Suppressor macrophage (primary cell): ENCODE measurements at regions not wholly inside any gene's neighbourhood (a gene's known extent, or its start where the extent isn't known, plus 50 kb on each side); places are given as distances from the start of the nearest gene placed in this dataset.
"Not testable (repeated sequence)": the region's sequence is repeated elsewhere in the genome, so short reads cannot be mapped to it uniquely, and the experiment has no call there.

ENCODE experiments used
- DNase-seq, 4 experiments: peaks; one replicate each; pipeline ENCODE4 v3.0.0-alpha.2; 2020 to 2022

DNA sequence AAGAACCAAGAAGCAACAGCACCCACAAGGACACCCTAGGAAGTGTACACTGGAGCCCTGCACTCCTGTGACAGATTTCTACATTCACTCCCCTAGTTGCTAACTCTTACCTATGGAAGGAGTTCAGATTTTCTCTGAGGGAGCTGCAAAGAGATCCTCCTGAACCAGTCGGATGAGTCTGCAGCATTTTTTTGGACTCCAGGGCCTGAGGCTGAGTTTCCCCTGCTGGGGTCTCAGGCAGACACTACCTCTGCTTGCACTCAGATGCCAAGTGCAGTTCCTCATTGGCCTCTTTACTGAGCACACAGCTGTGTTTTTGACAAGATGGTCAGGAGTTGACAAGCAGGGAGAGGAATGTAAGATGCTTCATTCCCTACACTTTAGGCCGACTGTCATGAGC is 153.2 kb upstream of the RBM19 start:
- no peak for DNase-seq

DNA sequence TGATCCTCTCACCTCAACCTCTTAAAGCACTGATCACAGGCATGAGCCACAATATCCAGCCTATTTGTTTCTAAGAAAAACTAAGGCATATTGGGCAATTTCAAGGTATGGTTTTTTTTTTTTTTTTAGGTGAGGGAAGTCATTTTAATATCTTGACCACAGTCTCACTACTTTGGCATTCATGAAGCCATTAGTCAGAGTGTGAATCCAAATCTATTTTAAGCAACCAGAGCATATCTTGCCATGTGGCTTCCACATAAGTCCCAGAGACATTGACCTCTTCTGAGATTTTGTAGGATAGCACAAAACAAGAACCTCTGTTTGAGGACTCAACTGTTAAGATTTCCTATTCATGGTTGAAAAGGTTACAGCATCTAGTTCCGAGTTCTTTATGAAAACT is 130.3 kb upstream of the RBM19 start:
- DNase-seq: no peak

DNA sequence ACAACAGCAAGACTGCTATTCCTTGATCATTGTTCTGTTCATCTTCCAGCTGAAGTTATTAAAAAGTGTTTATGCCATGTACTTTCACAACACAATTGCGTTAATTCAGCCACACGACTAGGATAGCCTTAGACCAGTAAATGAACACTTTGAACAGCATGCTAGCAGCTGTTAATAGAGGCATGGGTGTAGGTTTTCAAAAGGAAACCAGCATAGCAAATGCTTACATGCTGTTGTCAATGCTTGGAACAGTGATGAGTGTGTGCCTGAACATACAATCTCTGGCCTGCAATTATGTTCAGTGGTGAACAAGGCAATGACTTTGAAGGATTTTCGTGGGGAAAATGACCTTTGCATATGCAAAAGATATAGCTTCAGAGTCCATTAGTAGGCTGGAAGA is 127.4 kb upstream of the RBM19 start:
- DNase-seq: no peak

DNA sequence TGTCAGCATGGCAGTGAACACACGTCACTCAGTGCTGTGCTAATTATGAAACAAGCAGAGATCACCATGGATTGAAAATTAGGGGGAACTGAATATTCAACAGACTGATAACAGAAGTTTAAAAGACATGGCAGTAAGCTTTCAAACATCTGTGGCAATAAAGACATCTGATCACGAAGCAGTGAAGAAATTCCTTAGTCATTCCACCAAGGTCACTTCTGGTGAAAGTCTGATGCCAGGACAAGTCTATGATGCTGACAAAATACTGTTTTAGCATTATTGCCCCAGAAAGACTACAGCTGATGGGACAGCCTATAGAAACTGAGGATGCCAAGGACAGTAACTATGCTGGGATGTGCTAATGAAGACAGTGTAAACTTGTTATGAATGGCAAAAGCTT is 126.9 kb upstream of the RBM19 start:
- DNase-seq: no peak

DNA sequence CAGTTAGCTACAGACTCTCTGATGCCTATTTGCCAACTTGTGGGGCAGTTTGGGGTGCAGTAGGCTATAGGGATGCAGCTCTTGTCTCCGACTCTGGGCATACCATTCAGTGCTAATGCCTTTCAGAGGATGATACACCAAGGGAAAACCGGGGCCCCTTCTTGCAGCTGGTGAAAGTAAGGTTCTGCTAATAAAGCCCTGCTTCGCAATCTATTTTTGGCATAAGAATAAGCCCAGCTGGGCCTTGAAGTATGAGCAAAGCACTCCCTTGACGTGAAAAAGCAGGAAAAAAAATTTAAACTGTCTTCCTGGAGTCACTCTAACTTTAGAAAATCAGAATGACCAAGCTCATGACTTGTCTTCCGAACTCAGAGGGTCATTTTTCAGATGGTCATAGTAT is 124.1 kb upstream of the RBM19 start:
- no peak for DNase-seq

DNA sequence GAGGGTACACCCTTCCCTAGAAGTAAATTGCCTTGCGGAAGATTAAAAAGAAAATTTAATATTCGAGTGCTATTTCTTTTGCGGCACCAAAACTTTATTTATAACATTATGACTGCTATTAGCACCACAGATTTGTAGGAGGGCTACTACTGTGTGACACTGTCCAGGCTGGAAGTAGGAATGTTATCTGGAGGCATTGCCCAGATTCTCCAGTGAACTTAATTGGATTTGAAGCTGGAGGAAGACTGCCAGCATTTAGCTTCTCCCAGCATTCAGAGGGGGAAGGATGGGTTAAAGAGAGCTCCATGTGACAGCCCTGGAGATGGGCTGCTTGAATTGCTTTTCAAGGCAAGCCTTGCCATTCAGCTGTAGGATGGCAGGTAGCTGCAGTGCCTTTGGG is 107.0 kb upstream of the RBM19 start:
- DNase-seq: no peak

DNA sequence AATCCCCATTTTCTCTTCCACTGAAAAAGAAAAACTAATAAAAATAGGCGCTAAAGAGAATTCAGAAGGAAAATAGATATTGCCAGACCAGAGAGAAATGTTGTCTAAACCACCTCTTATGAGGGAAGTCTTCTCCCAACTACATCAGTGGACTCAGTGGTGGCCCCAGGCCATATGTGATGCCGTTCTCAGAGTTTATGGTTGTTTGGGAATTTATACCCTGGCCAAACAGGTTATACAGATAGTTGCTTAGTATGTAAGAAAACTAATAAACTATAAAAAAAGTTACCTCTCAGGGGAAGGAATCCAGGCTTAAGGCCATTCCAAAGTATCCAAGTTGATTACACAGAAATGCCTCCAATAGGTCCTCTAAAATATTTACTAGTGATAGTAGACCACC is 103.4 kb upstream of the RBM19 start:
- no peak for DNase-seq

DNA sequence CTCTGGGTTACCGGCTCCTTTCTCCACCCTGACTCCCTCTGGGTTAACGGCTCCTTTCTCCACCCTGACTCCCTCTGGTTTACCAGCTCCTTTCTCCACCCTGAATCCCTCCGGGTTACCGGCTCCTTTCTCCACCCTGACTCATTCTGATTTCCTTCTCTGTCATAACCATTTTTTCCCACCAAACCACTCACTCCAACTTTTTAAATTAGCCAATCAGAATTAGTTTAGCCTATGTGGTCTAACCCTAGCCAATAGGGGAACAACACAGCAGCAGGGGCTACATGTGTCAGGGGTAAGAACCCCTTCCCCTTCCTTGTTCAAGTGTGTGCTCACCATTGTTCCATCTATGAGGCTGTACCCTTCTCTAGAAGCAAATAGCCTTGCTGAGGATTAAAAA is 98.4 kb upstream of the RBM19 start:
- DNase-seq: no peak

DNA sequence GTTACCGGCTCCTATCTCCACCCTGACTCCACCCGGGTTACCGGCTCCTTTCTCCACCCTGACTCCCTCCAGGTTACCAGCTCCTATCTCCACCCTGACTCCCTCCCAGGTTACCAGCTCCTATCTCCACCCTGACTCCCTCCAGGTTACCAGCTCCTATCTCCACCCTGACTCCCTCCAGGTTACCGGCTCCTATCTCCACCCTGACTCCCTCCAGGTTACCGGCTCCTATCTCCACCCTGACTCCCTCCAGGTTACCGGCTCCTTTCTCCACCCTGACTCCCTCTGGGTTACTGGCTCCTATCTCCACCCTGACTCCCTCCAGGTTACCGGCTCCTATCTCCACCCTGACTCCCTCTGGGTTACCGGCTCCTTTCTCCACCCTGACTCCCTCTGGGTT is 97.9 kb upstream of the RBM19 start:
- not testable (repeated sequence) for DNase-seq

DNA sequence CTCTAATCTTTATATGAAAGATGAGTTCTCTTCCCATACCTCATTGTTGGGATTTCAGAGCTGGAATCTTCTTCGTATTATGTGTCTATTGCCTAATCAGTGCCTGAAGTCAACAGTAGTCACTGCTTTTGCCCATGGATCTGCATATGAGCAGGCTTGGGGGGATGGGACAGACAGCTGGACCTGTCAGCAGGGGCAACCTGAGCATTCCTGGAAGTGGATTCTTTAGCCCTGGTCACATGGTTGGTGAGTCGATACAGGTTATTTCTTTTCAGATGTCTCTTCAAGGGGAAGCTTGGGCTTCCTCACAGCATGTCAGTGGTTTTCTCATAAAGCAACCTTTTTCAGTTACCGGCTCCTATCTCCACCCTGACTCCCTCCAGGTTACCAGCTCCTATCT is 97.3 kb upstream of the RBM19 start:
- no peak for DNase-seq

DNA sequence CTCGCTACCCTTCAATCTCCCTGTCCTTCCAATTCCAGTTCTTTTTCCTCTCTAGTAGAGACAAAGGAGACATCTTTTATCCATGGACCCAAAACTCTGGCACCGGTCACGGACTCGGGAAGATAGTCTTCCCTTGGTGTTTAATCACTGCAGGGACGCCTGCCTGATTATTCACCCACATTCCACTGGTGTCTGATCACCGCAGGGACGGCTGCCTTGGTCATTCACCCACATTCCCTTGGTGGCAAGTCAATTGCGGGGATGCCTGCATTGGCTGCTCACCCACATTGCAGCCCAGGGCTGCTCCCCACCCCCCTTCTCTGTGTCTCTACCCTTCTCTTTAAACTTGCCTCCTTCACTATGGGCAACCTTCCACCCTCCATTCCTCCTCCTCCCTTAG is 90.2 kb upstream of the RBM19 start:
- DNase-seq: not testable (repeated sequence)

DNA sequence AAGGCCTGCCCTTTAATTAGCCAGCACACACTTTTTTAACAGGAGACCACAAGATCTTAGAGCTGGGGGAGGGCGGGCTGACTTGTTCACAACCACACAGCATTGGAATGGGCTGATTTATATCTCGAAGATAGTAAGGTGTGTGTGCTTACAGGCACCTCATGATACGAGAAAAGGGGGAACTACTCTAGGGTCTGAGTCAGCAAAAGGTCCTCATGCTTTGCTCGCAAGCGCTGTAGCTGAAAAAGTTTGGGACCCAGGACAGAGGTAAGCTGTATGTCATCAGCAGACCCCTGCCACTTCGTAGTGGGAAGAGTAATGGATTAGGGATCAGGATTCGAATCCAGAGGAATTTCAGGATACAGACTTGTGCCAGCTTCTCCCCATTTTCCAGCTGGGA is 88.9 kb upstream of the RBM19 start:
- DNase-seq: no peak

DNA sequence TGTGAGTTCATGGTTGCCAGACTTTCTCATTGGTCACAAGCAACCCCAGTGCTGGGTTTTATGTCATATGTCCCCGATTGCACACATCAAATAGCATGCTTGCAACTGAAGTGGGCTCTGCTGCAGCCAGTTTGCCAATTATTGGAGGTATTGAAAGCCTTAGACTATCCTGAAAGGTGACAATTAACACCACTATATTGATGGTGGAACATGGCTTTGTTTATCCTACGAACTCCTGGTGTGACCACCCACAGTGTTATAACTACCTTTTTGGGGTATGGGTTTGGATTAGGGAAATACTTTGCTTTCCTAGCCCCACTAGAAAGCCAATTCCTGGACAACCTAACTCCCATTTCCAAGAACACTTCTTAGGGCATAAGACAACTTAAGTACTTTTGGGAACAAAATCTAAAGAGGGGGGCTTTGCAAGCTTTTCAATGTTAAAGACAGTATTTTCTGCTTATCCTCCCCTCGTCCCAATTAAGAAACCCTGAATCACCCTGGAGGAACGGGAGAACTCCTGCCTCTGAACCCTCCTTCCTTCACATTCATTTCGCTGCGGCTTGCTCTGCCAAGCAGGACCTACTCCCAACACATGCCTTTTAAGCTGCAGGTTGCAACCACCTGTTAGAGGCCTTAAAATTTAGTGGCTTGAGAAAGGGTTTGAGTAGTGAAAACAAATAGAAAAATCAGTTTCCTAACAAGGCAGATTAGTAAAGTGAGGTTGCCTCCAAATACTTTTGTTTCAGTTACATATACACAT is 80.3 kb upstream of the RBM19 start:
- no peak for DNase-seq

DNA sequence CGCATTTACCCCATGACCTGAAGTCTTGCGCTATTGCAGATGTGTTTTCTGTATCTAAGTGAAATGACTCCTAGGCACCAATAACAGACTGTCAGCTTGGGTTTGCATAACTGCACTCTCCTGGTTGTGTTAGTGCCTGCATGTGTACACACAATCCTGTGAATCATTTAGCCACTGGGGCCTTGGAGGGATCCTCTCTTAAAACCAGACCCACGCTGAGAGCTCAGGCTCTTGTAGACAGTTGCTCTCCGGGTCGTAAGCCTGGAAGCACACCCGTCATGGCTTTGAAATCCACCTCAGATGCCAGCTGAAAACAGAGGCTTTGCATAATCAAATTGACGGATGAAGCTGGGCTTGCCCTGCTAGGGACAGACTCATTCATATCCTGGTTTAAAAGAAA is 79.2 kb upstream of the RBM19 start:
- no peak for DNase-seq

DNA sequence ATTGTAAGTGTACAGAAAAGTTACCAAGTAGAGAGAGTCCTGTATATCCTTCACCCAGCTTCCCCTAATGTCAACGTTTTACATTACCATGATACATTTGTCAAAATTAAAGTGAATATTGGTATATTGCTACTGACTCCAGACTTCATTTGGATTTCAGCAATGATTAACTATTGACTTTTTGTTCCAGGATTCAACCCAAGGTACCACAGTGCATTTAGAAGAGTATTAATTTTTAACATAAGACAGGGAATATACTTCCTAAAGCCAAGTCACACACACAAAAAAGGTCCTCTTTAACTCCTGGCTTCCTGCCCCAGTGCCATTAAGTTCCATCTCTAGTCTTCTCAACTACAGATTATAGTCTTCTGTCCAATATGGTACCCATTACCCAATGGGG is 75.5 kb upstream of the RBM19 start:
- DNase-seq: no peak

DNA sequence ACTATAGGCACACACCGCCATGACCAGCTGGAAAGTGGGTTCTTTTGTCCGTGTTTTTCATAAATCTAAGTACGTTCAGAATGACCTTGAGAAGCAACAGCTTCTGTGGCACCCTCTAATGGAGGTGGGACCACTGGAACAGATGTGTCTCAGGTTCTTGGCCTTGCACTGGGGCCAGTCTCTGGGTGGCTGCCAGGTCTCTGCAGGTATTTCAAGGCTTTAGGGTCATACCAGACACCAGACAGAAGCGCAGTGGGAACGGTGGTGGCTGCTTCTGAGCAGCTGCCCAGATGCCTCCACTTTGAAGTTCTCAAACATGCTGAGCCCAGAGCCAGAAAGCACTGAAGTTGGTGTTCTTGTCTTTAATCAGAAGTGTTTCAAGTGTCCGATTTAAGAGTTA is 75.0 kb upstream of the RBM19 start:
- DNase-seq: no peak

DNA sequence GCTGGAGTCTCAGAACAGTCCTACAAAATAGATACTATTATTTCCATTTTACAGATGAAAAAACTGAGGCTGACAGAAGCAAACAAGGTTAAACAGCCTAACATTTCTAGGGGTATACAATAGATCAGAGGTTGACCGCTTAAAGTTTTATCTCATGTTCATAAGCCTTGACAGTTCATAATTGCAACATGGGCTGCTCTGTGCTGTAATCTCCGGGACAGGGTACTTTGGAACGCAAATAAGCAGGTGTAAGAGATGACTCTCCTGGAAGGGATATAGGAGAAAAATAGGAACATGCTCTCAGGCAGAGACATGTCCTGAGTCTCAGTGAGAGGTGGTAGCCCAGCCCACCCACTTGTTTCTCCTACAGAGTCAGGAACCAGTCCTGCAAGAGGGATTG is 72.8 kb upstream of the RBM19 start:
- DNase-seq: no peak

DNA sequence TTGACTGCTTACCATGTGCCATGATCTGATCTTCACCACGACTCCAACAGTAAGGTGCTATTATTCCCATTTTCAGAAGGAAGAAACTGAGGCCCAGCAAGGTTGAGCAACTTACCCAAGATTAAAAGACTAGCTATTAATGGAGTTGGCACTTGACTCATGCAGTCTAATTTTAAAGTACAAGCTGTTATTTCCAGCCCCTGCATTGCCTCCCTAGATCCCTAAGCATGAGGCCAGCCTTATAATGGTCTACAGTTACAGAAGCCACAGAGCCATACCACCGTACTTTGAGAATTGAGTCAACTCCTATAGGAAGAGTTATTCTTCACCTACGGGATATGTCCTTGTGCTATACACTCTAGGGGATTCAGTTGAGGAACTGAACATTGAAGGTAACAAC is 66.7 kb upstream of the RBM19 start:
- no peak for DNase-seq

DNA sequence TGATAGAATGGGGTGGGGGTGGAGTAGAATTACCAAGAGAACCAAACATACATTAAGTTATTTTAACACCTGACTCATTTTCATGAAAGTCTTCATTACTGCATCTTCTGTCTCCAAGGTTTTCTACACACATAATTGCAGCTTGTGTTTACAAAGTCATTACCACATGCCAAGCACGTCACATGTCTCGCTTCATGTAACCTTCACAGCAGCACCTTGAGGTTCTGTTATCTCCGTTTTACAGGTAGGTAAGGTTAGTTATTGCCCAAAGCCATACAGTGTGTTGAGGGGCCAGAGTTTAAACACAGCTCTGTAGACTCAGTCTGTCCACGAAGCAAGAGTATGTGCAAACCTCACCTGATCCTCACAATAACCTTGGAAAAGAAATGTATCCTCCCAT is 64.3 kb upstream of the RBM19 start:
- no peak for DNase-seq

DNA sequence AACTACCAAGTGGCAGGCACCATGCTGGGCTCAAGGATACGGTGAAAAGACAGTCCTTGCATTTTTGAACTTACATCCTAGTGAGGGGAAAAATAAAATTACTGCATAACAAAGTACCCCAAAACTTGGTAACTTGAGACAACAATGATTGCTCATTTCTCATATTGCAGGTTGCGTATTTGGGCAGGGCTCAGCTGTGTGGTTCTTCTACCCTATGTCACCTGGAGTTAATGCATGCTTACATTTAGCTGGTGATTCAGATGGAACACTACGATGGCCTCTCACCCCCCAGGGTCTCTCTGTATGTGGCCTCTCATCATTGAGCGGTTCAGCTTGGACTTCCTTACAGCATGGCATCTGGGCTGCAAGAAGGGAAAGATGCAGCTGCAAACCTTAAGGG is 60.7 kb upstream of the RBM19 start:
- no peak for DNase-seq

DNA sequence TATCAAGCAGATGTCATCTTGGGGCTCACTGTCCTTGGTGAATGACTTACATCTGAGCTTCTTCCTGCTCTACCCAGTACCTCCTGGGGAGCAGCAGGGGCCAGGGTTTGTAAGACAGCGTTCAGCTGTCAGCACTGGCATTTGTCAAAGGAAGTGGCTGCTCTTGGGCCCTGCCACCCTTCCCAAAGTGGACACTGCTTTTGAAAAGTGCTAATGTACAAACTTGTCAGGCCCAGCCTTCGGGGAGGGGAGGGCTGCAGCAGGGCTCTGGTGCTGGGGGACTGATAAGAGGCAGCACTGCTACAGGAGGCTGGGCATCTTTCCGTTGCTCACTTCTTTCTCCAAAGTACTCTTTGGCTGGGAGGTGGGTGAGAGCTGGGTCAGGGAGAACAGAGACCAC is 59.8 kb upstream of the RBM19 start:
- DNase-seq: no peak

DNA sequence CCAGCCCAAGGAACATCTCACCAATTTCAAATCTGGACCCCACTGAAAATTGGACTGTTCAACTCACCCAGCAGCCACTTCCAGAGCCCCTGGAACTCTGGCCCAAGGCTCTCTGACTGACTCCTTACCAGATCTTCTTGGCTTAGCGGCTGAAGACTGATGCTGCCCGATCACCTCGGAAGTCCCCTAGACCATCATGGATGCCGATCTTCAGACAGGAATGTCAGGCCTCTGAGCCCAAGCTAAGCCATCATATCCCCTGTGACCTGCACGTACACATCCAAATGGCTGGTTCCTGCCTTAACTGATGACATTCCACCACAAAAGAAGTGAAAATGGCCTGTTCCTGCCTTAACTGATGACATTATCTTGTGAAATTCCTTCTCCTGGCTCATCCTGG is 56.0 kb upstream of the RBM19 start:
- DNase-seq: not testable (repeated sequence)

DNA sequence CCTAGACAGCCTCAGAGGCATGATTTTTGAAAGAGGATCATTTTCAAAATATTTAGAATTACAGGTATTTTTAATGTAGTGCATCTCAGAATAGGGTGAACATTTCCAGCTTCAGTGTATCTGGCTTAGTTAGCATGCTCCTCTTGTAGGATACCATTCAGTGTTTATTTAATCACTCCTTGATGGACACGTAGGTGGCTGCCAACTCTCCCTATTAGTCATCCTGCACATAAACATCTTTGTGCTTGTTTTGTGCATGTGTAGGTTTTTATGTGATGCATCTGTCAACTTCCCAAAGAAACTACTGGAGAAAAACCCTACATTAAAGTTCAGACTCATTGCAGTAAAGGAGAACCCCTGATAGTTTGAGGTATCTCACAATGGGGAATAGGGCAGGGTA is 52.5 kb upstream of the RBM19 start:
- DNase-seq: no peak
